K562 (cell line): ENCODE measurements at regions not wholly inside any gene's neighbourhood (a gene's known extent, or its start where the extent isn't known, plus 50 kb on each side); places are given as distances from the start of the nearest gene placed in this dataset.
A peak's percentile ranks its signal among the peaks of the same experiment; 100 is the strongest.

ENCODE experiments used
- DLX4 ChIP-seq: fragments of 250-450 bp; sonication (Bioruptor Pico); IDR thresholded peaks from 2 replicates; pipeline ENCODE4 v1.6.1; 2021; ENCODE audit warnings: mild to moderate bottlenecking
- DMBX1 ChIP-seq: fragments of 250-450 bp; sonication (Bioruptor Pico); IDR thresholded peaks from 2 replicates; pipeline ENCODE4 v1.8.0; 2022; ENCODE audit warnings: inconsistent platforms, mild to moderate bottlenecking, moderate library complexity, borderline replicate concordance
- E2F6 ChIP-seq, 2 experiments: IDR thresholded peaks; 2 replicates each; pipeline ENCODE4 v1.6.1; 2011; ENCODE audit warnings: borderline replicate concordance in 1 of 2, control low read depth in 1 of 2, low read depth in 1 of 2, low read length in 1 of 2, mild to moderate bottlenecking in 1 of 2, mixed read lengths in 1 of 2, moderate library complexity in 1 of 2; ENCODE audit not compliant: insufficient read depth in 1 of 2, insufficient read length in 1 of 2, poor library complexity in 1 of 2, severe bottlenecking in 1 of 2; ENCODE audit errors: extremely low read depth in 1 of 2
- RNF2 ChIP-seq: sonication (generic); IDR thresholded peaks from 2 replicates; pipeline ENCODE4 v1.6.1; 2016
- ZBTB1 ChIP-seq: sonication (generic); formaldehyde crosslinking; IDR thresholded peaks from 2 replicates; pipeline ENCODE4 v1.8.1; 2023; ENCODE audit warnings: missing genetic modification reagents, low read depth, mild to moderate bottlenecking, borderline replicate concordance
- ZBTB17 ChIP-seq: fragments of 450-650 bp; formaldehyde crosslinking; IDR thresholded peaks from 2 replicates; pipeline ENCODE4 v1.4.0; 2020; ENCODE audit warnings: mild to moderate bottlenecking
- ZNF133 ChIP-seq: fragments of 250-450 bp; sonication (Bioruptor Pico); IDR thresholded peaks from 2 replicates; pipeline ENCODE4 v1.4.0; 2020; ENCODE audit warnings: mild to moderate bottlenecking
- ZNF224 ChIP-seq: sonication (generic); formaldehyde crosslinking; IDR thresholded peaks from 2 replicates; pipeline ENCODE4 v1.8.0; 2022; ENCODE audit warnings: mild to moderate bottlenecking, missing genetic modification reagents
- ZNF445 ChIP-seq: fragments of 250-450 bp; sonication (Bioruptor Pico); IDR thresholded peaks from 2 replicates; pipeline ENCODE4 v1.4.0; 2020; ENCODE audit warnings: low read depth, mild to moderate bottlenecking, moderate library complexity
- TF ChIP-seq, protein P1 (sequence below), 2 experiments: fragments of 450-650 bp in 1 of 2; sonication (generic) in 1 of 2; formaldehyde crosslinking in 1 of 2; IDR thresholded peaks; 2 replicates each; pipeline versions ENCODE4 v1.7.1 to v1.9.0; 2016 to 2022; ENCODE audit warnings: inconsistent platforms in 1 of 2, mild to moderate bottlenecking in 1 of 2, missing genetic modification reagents in 1 of 2
- TF ChIP-seq, protein P2 (sequence below): fragments of 450-650 bp; IDR thresholded peaks from 2 replicates; pipeline ENCODE4 v1.6.1; 2016; ENCODE audit warnings: borderline replicate concordance
- TF ChIP-seq, protein P3 (sequence below): fragments of 200-400 bp; formaldehyde crosslinking; IDR thresholded peaks from 2 replicates; pipeline ENCODE4 v1.6.1; 2017; ENCODE audit warnings: mild to moderate bottlenecking, low read depth, low read length, moderate library complexity

DNA sequence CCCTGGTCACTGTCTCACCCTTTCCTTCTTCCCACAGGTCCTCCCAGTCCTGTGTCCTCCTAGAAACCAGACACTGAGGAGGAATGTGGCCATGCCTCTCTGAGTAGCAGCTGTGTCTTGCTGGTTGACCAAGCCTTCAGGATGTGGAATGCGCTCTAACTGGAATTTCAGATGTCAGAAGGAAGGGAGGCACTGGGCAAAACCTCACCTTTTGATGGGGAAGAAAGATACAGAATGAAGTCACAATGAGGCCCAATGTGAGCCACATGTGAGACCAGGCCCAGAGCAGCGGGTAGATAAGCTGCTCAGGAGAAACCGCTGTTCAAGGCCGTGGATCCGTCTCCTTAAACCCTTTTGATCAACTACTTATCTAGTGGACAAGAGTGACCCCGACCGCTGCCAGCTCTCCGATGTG is 54.8 kb upstream of the ECHDC3 start (continued):
- TF ChIP-seq, protein P1, sequence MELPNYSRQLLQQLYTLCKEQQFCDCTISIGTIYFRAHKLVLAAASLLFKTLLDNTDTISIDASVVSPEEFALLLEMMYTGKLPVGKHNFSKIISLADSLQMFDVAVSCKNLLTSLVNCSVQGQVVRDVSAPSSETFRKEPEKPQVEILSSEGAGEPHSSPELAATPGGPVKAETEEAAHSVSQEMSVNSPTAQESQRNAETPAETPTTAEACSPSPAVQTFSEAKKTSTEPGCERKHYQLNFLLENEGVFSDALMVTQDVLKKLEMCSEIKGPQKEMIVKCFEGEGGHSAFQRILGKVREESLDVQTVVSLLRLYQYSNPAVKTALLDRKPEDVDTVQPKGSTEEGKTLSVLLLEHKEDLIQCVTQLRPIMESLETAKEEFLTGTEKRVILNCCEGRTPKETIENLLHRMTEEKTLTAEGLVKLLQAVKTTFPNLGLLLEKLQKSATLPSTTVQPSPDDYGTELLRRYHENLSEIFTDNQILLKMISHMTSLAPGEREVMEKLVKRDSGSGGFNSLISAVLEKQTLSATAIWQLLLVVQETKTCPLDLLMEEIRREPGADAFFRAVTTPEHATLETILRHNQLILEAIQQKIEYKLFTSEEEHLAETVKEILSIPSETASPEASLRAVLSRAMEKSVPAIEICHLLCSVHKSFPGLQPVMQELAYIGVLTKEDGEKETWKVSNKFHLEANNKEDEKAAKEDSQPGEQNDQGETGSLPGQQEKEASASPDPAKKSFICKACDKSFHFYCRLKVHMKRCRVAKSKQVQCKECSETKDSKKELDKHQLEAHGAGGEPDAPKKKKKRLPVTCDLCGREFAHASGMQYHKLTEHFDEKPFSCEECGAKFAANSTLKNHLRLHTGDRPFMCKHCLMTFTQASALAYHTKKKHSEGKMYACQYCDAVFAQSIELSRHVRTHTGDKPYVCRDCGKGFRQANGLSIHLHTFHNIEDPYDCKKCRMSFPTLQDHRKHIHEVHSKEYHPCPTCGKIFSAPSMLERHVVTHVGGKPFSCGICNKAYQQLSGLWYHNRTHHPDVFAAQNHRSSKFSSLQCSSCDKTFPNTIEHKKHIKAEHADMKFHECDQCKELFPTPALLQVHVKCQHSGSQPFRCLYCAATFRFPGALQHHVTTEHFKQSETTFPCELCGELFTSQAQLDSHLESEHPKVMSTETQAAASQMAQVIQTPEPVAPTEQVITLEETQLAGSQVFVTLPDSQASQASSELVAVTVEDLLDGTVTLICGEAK (IDR thresholded peaks at IDR 0.05): no peak
- TF ChIP-seq, protein P1 (CRISPR knock-in tag; IDR thresholded peaks at IDR 0.05): no peak
- TF ChIP-seq RNF2: peak; percentile 33; the same call in 1 of the 2 replicates
- no peak for TF ChIP-seq E2F6 (IDR thresholded peaks at IDR 0.05; ENCODE audit: borderline replicate concordance in 1 of 2, extremely low read depth in 1 of 2, insufficient read depth in 1 of 2, insufficient read length in 1 of 2, low read depth in 1 of 2, low read length in 1 of 2, poor library complexity in 1 of 2, severe bottlenecking in 1 of 2)
- no peak for TF ChIP-seq ZBTB17 (CRISPR knock-in tag)
- TF ChIP-seq, protein P2, sequence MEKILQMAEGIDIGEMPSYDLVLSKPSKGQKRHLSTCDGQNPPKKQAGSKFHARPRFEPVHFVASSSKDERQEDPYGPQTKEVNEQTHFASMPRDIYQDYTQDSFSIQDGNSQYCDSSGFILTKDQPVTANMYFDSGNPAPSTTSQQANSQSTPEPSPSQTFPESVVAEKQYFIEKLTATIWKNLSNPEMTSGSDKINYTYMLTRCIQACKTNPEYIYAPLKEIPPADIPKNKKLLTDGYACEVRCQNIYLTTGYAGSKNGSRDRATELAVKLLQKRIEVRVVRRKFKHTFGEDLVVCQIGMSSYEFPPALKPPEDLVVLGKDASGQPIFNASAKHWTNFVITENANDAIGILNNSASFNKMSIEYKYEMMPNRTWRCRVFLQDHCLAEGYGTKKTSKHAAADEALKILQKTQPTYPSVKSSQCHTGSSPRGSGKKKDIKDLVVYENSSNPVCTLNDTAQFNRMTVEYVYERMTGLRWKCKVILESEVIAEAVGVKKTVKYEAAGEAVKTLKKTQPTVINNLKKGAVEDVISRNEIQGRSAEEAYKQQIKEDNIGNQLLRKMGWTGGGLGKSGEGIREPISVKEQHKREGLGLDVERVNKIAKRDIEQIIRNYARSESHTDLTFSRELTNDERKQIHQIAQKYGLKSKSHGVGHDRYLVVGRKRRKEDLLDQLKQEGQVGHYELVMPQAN: no peak
- TF ChIP-seq ZNF224 (CRISPR knock-in tag): no peak
- no peak for TF ChIP-seq DLX4 (CRISPR knock-in tag)
- TF ChIP-seq ZNF133 (CRISPR knock-in tag): no peak
- TF ChIP-seq, protein P3, sequence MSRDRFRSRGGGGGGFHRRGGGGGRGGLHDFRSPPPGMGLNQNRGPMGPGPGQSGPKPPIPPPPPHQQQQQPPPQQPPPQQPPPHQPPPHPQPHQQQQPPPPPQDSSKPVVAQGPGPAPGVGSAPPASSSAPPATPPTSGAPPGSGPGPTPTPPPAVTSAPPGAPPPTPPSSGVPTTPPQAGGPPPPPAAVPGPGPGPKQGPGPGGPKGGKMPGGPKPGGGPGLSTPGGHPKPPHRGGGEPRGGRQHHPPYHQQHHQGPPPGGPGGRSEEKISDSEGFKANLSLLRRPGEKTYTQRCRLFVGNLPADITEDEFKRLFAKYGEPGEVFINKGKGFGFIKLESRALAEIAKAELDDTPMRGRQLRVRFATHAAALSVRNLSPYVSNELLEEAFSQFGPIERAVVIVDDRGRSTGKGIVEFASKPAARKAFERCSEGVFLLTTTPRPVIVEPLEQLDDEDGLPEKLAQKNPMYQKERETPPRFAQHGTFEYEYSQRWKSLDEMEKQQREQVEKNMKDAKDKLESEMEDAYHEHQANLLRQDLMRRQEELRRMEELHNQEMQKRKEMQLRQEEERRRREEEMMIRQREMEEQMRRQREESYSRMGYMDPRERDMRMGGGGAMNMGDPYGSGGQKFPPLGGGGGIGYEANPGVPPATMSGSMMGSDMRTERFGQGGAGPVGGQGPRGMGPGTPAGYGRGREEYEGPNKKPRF: no peak
- no peak for TF ChIP-seq ZNF445 (CRISPR knock-in tag)
- no peak for TF ChIP-seq DMBX1 (CRISPR knock-in tag)
- TF ChIP-seq ZBTB1 (CRISPR knock-in tag): no peak
